ENCODE measurements at regions not wholly inside any gene's neighbourhood (a gene's known extent, or its start where the extent isn't known, plus 50 kb on each side); places are given as distances from the start of the nearest gene placed in this dataset.

DNA sequence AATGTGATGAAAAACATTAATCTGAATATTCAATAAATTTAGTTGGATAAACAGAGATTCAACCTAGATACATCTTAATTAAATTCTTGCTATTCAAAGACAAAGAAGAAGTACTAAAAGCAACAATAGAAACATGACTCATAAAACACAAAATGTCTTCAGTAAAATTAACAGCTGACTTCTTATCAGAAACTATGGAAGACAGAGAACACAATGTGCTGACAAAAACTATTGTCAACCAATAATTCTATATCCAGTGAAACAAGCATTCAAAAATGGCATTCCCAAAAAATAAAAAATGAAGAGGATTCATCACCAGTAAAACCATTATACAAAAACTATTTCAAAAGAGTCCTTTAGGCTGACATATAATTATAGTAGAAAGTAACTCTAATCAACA lies 400.5 kb upstream of the SORCS1 start:
- TF ChIP-seq, protein P1, sequence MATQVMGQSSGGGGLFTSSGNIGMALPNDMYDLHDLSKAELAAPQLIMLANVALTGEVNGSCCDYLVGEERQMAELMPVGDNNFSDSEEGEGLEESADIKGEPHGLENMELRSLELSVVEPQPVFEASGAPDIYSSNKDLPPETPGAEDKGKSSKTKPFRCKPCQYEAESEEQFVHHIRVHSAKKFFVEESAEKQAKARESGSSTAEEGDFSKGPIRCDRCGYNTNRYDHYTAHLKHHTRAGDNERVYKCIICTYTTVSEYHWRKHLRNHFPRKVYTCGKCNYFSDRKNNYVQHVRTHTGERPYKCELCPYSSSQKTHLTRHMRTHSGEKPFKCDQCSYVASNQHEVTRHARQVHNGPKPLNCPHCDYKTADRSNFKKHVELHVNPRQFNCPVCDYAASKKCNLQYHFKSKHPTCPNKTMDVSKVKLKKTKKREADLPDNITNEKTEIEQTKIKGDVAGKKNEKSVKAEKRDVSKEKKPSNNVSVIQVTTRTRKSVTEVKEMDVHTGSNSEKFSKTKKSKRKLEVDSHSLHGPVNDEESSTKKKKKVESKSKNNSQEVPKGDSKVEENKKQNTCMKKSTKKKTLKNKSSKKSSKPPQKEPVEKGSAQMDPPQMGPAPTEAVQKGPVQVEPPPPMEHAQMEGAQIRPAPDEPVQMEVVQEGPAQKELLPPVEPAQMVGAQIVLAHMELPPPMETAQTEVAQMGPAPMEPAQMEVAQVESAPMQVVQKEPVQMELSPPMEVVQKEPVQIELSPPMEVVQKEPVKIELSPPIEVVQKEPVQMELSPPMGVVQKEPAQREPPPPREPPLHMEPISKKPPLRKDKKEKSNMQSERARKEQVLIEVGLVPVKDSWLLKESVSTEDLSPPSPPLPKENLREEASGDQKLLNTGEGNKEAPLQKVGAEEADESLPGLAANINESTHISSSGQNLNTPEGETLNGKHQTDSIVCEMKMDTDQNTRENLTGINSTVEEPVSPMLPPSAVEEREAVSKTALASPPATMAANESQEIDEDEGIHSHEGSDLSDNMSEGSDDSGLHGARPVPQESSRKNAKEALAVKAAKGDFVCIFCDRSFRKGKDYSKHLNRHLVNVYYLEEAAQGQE (IDR thresholded peaks at IDR 0.05; ENCODE audit: low read depth) = no peak
- TF ChIP-seq CEBPB (IDR thresholded peaks at IDR 0.05) = no peak
- no peak for TF ChIP-seq RAD21 (IDR thresholded peaks at IDR 0.05; ENCODE audit: low read depth)
- TF ChIP-seq, protein P2, sequence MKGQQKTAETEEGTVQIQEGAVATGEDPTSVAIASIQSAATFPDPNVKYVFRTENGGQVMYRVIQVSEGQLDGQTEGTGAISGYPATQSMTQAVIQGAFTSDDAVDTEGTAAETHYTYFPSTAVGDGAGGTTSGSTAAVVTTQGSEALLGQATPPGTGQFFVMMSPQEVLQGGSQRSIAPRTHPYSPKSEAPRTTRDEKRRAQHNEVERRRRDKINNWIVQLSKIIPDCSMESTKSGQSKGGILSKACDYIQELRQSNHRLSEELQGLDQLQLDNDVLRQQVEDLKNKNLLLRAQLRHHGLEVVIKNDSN (IDR thresholded peaks at IDR 0.05) = no peak
- TF ChIP-seq EGR1 (IDR thresholded peaks at IDR 0.05) = no peak
- no peak for TF ChIP-seq TEAD4 (IDR thresholded peaks at IDR 0.05)
- no peak for TF ChIP-seq EP300 (IDR thresholded peaks at IDR 0.05; ENCODE audit: borderline replicate concordance)
- TF ChIP-seq YY1 (IDR thresholded peaks at IDR 0.05; ENCODE audit: low read depth) = no peak
- no peak for TF ChIP-seq NFIC (IDR thresholded peaks at IDR 0.05)
- TF ChIP-seq ZBTB7A (IDR thresholded peaks at IDR 0.05; ENCODE audit: low read depth) = no peak
- no peak for TF ChIP-seq TCF12 (IDR thresholded peaks at IDR 0.05; ENCODE audit: low read depth)
- TF ChIP-seq TAF1 (IDR thresholded peaks at IDR 0.05; ENCODE audit: low read depth) = no peak
- no peak for TF ChIP-seq FOXM1 (IDR thresholded peaks at IDR 0.05; ENCODE audit: borderline replicate concordance, low read depth)

DNA sequence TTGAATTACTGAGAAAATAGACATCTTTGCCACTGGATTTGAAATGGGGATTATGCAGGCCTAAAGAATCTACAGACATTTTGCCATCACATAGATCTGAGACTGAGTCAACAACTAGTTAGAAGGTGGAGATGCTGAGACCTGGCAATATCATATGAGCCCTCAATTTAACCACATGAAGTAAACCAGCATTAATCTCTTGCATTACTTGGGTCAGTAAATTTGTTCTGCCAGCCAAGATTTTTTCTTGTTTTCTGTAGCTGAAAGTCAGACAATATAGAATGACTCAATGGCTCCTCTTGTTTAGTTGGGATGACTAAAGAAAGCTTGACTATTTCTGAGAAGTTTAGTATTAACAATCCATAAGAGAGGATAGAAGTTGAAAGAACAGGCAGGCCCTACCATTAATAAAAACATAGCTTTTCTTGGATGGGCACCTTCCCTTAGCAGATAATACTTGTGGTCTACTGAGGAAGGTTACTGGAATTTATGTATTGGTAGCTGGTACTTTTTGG lies 396.7 kb upstream of the SORCS1 start:
- TF ChIP-seq, protein P1 (IDR thresholded peaks at IDR 0.05; ENCODE audit: low read depth) = no peak
- TF ChIP-seq EGR1 (IDR thresholded peaks at IDR 0.05) (no peak), FOXM1 (IDR thresholded peaks at IDR 0.05; ENCODE audit: borderline replicate concordance, low read depth) (no peak), EP300 (IDR thresholded peaks at IDR 0.05; ENCODE audit: borderline replicate concordance) (no peak), CEBPB (IDR thresholded peaks at IDR 0.05) (no peak), CREB1 (IDR thresholded peaks at IDR 0.05; ENCODE audit: low read depth) (no peak), NFIC (IDR thresholded peaks at IDR 0.05) (no peak), TCF12 (IDR thresholded peaks at IDR 0.05; ENCODE audit: low read depth) (no peak), RAD21 (IDR thresholded peaks at IDR 0.05; ENCODE audit: low read depth) (no peak), TAF1 (IDR thresholded peaks at IDR 0.05; ENCODE audit: low read depth) (no peak), ZBTB7A (IDR thresholded peaks at IDR 0.05; ENCODE audit: low read depth) (no peak), TEAD4 (IDR thresholded peaks at IDR 0.05) (no peak), YY1 (IDR thresholded peaks at IDR 0.05; ENCODE audit: low read depth) (no peak)
- TF ChIP-seq, protein P2 (IDR thresholded peaks at IDR 0.05) = no peak
- TF ChIP-seq, protein P3, sequence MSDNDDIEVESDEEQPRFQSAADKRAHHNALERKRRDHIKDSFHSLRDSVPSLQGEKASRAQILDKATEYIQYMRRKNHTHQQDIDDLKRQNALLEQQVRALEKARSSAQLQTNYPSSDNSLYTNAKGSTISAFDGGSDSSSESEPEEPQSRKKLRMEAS (IDR thresholded peaks at IDR 0.05) = no peak

DNA sequence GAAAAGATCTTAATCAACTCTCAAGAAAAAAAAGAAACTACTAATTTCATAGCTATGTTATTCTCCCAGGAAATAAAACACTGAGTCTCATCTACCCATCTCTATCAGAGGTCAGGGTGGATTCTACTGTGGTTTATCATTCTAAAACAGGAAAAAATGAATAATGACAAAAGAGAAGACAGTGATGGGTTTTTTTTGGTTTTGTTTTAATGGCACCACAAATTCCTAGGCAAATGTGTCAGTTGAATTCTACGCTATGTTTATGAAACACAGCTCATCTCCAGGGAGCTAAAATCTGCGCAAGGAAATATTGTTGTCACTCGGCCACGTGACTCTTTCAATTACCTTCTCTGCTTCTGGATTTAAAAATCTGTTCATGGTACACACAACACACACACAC lies 393.4 kb upstream of the SORCS1 start:
- TF ChIP-seq CEBPB (IDR thresholded peaks at IDR 0.05) = no peak
- TF ChIP-seq, protein P1 (IDR thresholded peaks at IDR 0.05; ENCODE audit: low read depth) = no peak
- TF ChIP-seq NFIC (IDR thresholded peaks at IDR 0.05) = no peak
- TF ChIP-seq EP300 (IDR thresholded peaks at IDR 0.05; ENCODE audit: borderline replicate concordance) = no peak
- no peak for TF ChIP-seq TAF1 (IDR thresholded peaks at IDR 0.05; ENCODE audit: low read depth)
- TF ChIP-seq FOXM1 (IDR thresholded peaks at IDR 0.05; ENCODE audit: borderline replicate concordance, low read depth) = no peak
- TF ChIP-seq CREB1 (IDR thresholded peaks at IDR 0.05; ENCODE audit: low read depth) = no peak
- no peak for TF ChIP-seq TEAD4 (IDR thresholded peaks at IDR 0.05)
- TF ChIP-seq ZBTB7A (IDR thresholded peaks at IDR 0.05; ENCODE audit: low read depth) = no peak
- TF ChIP-seq, protein P3 (IDR thresholded peaks at IDR 0.05) = no peak
- TF ChIP-seq RAD21 (IDR thresholded peaks at IDR 0.05; ENCODE audit: low read depth) = no peak
- TF ChIP-seq TCF12 (IDR thresholded peaks at IDR 0.05; ENCODE audit: low read depth) = no peak
- TF ChIP-seq, protein P2 (IDR thresholded peaks at IDR 0.05) = no peak
- no peak for TF ChIP-seq YY1 (IDR thresholded peaks at IDR 0.05; ENCODE audit: low read depth)
- no peak for TF ChIP-seq EGR1 (IDR thresholded peaks at IDR 0.05)

DNA sequence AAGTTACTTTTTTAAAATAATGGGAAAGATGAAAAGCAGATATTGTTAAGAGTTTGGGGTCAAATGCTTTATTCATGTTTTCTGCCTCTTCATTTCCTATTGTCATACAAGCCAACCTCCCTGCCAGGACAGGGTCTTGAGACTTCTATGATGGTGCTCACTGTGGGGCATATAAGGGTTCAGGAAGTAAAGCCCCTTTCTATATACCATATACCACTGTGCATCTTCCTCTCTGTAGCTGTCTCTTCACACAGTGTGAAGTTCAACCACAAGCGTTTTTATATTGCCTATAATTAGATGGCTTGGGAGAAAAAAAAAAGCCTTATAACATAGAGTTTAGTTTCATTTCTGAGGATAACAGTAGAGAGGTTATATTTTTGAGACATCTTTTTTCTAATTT lies 389.8 kb upstream of the SORCS1 start:
- TF ChIP-seq YY1 (IDR thresholded peaks at IDR 0.05; ENCODE audit: low read depth) (no peak), FOXM1 (IDR thresholded peaks at IDR 0.05; ENCODE audit: borderline replicate concordance, low read depth) (no peak), NFIC (IDR thresholded peaks at IDR 0.05) (no peak), EGR1 (IDR thresholded peaks at IDR 0.05) (no peak), ZBTB7A (IDR thresholded peaks at IDR 0.05; ENCODE audit: low read depth) (no peak), CREB1 (IDR thresholded peaks at IDR 0.05; ENCODE audit: low read depth) (no peak), TCF12 (IDR thresholded peaks at IDR 0.05; ENCODE audit: low read depth) (no peak), TAF1 (IDR thresholded peaks at IDR 0.05; ENCODE audit: low read depth) (no peak)
- TF ChIP-seq, protein P2 (IDR thresholded peaks at IDR 0.05) = no peak

All from Ishikawa (cell line).